H1 (cell line): ENCODE measurements at regions not wholly inside any gene's neighbourhood (a gene's known extent, or its start where the extent isn't known, plus 50 kb on each side); places are given as distances from the start of the nearest gene placed in this dataset.

Experiments
- CTCF ChIP-seq, 3 experiments: IDR thresholded peaks; 1 replicate in 2 of 3; 2 replicates in 1 of 3; pipeline versions ENCODE4 v1.5.1 to v1.6.1; 2011; ENCODE audit warnings: low read length in 3 of 3, mild to moderate bottlenecking in 3 of 3, inconsistent platforms in 2 of 3, low read depth in 1 of 3, moderate library complexity in 1 of 3; ENCODE audit not compliant: insufficient read depth in 1 of 3; ENCODE audit errors: control extremely low read depth in 1 of 3
- EZH2 ChIP-seq: fragments of 200-600 bp; sonication (generic); IDR thresholded peaks from 2 replicates; pipeline ENCODE4 v1.7.1; 2012; ENCODE audit warnings: low read depth, mild to moderate bottlenecking, moderate library complexity, low read length, inconsistent platforms; ENCODE audit not compliant: severe bottlenecking
- JUND ChIP-seq: IDR thresholded peaks from 2 replicates; pipeline ENCODE4 v1.6.1; 2011; ENCODE audit warnings: mild to moderate bottlenecking, improper control_type of control experiment, low read length
- YY1 ChIP-seq: IDR thresholded peaks from 2 replicates; pipeline ENCODE4 v1.6.1; 2011; ENCODE audit warnings: low read depth, mild to moderate bottlenecking, low read length
- TF ChIP-seq, protein P1 (sequence below): IDR thresholded peaks from 2 replicates; pipeline ENCODE4 v1.6.1; 2012; ENCODE audit warnings: inconsistent platforms

DNA sequence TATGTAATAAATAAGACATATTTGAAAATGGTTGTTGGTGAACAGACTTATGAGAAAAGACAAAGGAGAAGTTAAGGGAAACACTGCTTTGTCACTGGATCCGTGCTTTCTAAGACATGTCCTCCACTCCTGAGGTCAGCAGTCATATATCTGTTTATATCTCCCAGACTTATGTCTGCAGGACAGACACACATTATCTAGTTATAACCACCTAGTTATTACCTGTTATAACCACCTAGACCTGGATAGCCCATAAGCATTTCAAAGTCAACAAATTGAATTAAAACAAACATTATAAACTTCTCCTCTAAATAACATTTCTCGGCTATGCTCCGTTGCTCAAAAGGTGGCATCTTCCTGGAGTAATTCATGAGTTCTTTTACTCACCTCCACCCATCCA is 96.4 kb downstream of the SPRY2 start:
- TF ChIP-seq, protein P1, sequence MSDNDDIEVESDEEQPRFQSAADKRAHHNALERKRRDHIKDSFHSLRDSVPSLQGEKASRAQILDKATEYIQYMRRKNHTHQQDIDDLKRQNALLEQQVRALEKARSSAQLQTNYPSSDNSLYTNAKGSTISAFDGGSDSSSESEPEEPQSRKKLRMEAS: no peak
- TF ChIP-seq YY1: no peak
- no peak for TF ChIP-seq JUND
- no peak for TF ChIP-seq EZH2
- no peak for TF ChIP-seq CTCF (IDR thresholded peaks at IDR 0.05; ENCODE audit: control extremely low read depth in 1 of 3, insufficient read depth in 1 of 3, low read depth in 1 of 3, low read length in 3 of 3)
